ENCODE measurements at regions not wholly inside any gene's neighbourhood (a gene's known extent, or its start where the extent isn't known, plus 50 kb on each side); places are given as distances from the start of the nearest gene placed in this dataset.

DNA sequence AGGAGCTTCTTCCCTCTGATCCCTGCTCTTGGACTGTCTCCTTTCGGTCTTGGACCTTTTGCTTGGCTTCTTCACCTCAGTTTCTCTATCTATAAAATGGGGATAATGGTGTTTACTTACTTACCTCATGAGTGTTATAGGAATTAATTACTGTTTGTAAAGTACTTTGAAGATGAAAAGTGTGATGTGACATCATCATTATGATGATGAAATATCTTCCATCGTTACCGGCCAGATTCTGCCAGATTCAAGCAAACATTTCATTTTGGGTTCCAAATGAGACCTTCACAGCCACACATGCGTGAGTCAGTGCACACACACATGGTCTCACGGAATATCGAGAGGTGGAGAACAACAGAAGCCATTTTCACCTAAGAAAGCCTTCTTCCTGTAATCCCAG, 220.1 kb upstream of the RPL34 start:
- DNase-seq (ENCODE audit: low read depth in 2 of 2): no peak
- TF ChIP-seq, protein P1, sequence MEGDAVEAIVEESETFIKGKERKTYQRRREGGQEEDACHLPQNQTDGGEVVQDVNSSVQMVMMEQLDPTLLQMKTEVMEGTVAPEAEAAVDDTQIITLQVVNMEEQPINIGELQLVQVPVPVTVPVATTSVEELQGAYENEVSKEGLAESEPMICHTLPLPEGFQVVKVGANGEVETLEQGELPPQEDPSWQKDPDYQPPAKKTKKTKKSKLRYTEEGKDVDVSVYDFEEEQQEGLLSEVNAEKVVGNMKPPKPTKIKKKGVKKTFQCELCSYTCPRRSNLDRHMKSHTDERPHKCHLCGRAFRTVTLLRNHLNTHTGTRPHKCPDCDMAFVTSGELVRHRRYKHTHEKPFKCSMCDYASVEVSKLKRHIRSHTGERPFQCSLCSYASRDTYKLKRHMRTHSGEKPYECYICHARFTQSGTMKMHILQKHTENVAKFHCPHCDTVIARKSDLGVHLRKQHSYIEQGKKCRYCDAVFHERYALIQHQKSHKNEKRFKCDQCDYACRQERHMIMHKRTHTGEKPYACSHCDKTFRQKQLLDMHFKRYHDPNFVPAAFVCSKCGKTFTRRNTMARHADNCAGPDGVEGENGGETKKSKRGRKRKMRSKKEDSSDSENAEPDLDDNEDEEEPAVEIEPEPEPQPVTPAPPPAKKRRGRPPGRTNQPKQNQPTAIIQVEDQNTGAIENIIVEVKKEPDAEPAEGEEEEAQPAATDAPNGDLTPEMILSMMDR (IDR thresholded peaks at IDR 0.05; ENCODE audit: low read depth, low read length): no peak
- no peak overlapping the region for H3K4me3 ChIP-seq (replicated peaks in 1 of 2; ENCODE audit: low read depth in 2 of 2, low read length in 2 of 2)

DNA sequence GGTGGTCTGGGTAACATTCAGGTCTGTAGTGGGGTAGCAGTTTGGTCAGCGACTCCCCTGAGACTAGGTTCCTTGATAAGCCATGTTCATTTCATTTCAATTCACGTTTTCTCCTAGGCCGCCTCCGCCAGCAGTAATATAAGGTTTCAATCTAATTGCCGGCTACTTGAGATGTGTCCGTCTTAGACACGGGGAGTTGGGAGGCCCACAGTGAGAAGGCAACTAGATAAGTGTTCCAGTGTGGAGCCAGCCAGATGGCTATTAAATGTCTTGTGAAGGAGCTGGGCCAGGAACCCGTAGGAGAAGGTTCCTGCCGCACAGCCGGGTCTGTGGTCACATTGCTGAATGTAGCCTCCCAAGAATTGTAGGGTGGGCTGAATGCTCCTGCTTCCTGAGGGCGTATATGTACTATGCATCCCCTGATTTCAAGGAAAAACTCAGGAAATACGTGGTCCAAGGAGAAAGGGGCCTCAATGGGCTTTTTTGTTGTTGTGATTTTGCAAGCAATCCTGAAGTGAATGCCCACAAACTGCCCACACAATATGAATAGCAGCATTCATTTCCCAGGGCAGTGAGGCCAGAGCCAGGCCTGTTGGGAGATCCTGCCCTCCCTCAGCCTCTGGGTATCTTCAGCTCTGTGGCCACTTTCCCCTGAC, 220.6 kb upstream of the RPL34 start:
- DNase-seq (ENCODE audit: low read depth in 2 of 2): no peak
- TF ChIP-seq, protein P1 (IDR thresholded peaks at IDR 0.05; ENCODE audit: low read depth, low read length): no peak
- no peak overlapping the region for H3K4me3 ChIP-seq (replicated peaks in 1 of 2; ENCODE audit: low read depth in 2 of 2, low read length in 2 of 2)

DNA sequence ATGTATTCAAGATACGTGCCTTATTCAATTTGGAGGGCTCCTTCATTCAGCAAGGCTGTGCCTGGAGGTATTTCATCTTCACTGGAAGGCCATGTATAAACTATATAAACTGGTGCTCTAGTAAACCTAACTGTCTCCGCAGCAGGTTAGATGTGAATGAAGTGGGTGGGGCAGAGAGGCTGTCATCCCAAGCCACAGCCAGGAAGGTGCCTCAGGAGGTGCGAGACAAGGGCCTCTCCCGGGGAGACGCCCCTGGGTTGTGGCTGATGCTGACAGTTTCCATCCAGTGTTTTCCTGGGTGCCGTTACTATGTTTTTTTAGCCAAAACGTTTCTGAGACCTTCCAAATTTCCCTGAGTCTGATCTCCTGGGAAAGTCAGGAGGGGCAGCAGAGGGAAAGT, 221.5 kb upstream of the RPL34 start:
- no peak overlapping the region for H3K4me3 ChIP-seq (replicated peaks in 1 of 2; ENCODE audit: low read depth in 2 of 2, low read length in 2 of 2)
- TF ChIP-seq, protein P1 (IDR thresholded peaks at IDR 0.05; ENCODE audit: low read depth, low read length): no peak
- no peak for DNase-seq (ENCODE audit: low read depth in 2 of 2)

DNA sequence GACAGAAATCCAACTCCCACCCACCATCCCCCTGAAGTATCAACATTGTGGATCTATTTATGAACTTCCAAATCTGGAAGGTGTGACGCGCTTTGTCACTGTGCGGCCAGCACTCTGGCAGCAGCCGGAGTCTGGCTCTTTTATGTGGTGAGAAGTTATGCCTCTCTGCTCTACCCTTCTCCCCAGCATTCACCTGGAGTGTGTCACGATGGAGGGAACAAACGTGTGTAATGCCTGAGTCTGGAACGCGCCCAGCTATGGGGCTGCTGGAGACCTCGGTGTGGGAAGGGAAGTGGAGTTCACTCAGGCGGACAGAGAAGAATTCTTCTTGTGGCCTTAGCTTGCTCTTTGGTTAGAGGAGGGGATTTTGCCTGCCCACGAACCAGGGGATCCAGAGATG, 222.1 kb upstream of the RPL34 start:
- TF ChIP-seq, protein P1 (IDR thresholded peaks at IDR 0.05; ENCODE audit: low read depth, low read length): no peak
- H3K4me3 ChIP-seq (replicated peaks in 1 of 2; ENCODE audit: low read depth in 2 of 2, low read length in 2 of 2): no peak overlapping the region
- DNase-seq (ENCODE audit: low read depth in 2 of 2): no peak

DNA sequence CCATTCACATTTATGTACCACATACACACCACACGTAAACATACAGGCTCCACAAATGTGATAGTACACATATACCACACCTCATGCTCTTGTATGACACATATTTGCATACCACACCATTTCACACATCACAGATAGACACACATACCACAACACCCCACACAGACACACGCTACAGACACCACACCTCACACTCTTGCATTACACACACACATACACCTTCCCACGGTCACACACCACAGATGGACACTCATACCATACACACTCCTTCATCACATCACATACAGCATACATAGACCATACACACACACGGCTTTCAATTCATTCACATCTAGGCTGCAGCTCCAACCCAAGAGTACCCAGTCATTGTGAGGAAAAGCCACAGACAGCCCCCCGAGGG, 222.5 kb upstream of the RPL34 start:
- H3K4me3 ChIP-seq (replicated peaks in 1 of 2; ENCODE audit: low read depth in 2 of 2, low read length in 2 of 2): no peak overlapping the region
- TF ChIP-seq, protein P1 (IDR thresholded peaks at IDR 0.05; ENCODE audit: low read depth, low read length): no peak
- no peak for DNase-seq (ENCODE audit: low read depth in 2 of 2)

DNA sequence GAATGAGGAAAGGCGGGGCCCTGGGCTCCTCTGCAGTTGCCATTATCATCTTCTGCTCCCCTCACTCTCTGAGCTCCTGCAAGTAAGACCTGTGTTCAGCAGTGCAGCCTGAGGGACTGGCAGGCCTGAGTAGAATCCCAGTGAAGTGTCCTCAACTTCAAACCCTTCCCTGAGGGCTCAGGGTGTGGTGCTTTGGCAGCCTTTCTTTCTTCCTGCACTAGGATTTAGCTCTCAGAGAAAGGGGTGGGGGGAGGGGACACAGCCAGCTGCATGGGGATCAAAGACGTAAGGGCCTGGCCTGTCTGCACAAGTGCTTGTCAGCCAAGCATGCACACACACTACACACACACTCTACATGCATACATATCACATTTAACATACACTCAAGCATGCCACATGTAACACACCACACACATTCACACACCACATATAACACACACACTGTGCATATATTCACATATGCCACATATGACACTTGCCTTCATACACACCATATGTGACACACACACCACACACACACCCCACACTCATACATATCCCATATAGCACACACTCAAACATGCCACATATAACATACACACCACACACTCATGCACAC, 223.4 kb upstream of the RPL34 start:
- no peak for DNase-seq (ENCODE audit: low read depth in 2 of 2)
- no peak overlapping the region for H3K4me3 ChIP-seq (replicated peaks in 1 of 2; ENCODE audit: low read depth in 2 of 2, low read length in 2 of 2)
- TF ChIP-seq, protein P1 (IDR thresholded peaks at IDR 0.05; ENCODE audit: low read depth, low read length): no peak

DNA sequence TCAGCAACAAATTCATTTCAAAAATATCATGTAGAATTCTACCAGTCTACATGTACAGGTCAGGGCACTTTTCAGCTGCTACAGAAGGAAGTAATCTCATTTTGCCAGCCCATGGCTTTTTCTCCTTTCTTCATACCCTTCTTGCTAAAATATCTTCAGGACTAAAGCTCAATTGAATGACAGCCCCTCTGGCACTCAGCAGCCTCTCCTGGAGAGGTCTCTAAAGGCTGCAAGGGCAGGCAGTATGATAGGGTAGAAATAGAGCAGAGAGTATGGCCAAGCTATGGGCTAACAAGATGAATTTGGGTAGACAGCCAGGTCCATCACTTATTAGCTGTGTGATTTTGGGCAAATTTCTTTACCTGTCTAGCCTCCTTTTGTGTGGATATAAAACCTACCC, 224.6 kb upstream of the RPL34 start:
- no peak overlapping the region for H3K4me3 ChIP-seq (replicated peaks in 1 of 2; ENCODE audit: low read depth in 2 of 2, low read length in 2 of 2)
- no peak for DNase-seq (ENCODE audit: low read depth in 2 of 2)
- TF ChIP-seq, protein P1 (IDR thresholded peaks at IDR 0.05; ENCODE audit: low read depth, low read length): no peak

Data from cardiac fibroblast (primary cell).